ENCODE measurements at regions not wholly inside any gene's neighbourhood (a gene's known extent, or its start where the extent isn't known, plus 50 kb on each side); places are given as distances from the start of the nearest gene placed in this dataset.
"Not testable (repeated sequence)": the region's sequence is repeated elsewhere in the genome, so short reads cannot be mapped to it uniquely, and the experiment has no call there.

DNA sequence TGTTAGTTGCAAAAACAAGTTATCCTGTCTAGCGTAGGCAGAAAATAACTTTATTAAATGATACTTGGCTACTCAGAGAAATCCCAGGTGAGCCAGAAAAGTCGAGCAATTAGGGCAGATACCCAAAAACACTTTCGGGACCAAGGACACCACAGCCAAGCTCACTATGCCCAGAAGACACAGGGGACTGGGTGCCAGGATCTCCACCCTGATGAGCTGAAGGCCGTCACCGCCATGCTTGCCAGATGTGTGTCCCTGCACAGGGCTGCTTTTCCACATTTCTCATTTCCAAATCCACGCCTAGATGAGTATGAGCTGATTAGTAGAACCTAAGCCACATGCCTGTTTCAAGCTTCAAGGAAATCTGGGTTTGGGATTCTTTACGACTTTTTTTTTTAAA, 214.0 kb upstream of the SMLR1 start:
- DNase-seq = no peak

GRCh38 chr6:130615816-130616215, 211.4 kb upstream of the SMLR1 start:
- no peak for DNase-seq

GRCh38 chr6:130617658-130618057, 209.5 kb upstream of the SMLR1 start:
- no peak for DNase-seq

- DNase-seq = not testable (repeated sequence)
These were observed 208.4 kb upstream of the SMLR1 start for GRCh38 chr6:130618806-130619205.

- no peak for DNase-seq
These were observed 206.8 kb upstream of the SMLR1 start for GRCh38 chr6:130620338-130620781.

- no peak for DNase-seq
These were observed 205.1 kb upstream of the SMLR1 start for GRCh38 chr6:130622142-130622541.

DNA sequence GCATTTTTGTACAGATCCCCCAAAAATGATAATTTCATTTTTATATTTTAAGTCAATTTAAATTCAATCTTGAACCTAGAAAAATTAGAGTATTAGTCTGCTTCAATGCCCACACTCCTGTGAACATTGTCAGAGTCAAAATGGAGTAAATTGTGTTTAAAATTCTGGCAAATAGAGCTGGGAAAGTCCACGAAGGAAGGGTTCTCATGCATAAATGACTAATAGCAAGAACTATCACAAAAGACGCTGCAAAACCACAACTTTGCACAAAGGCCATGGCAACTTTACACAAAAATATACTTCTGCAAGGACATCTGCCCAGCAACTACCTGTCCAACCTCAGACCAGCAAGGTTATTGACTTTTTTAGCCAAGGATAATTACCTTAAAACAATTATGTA, 203.2 kb upstream of the SMLR1 start:
- DNase-seq = no peak

- DNase-seq = no peak
These were observed 201.2 kb upstream of the SMLR1 start for GRCh38 chr6:130625825-130626527.

- DNase-seq = no peak
These were observed 198.3 kb upstream of the SMLR1 start for GRCh38 chr6:130628862-130629261.

GRCh38 chr6:130629640-130630039, 197.6 kb upstream of the SMLR1 start:
- no peak for DNase-seq

DNA sequence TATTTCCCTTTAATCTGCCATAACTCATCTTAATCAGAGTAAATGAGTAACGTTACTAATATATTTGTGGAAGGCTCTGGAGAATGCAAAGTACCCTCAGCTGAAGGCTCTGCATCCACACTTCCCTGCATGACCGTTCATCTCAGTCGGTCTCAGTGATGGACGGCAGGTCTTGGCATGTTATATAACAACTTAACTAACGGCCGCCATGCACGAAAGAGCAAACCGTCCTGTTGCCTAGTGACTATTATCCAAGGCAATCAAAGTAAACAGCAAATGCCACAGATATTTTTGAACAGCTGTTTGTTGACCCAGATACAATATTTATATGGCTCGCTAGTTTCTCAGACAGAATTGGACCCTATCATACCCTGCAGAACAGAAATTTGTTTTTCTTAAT, 194.9 kb upstream of the SMLR1 start:
- DNase-seq = no peak

DNA sequence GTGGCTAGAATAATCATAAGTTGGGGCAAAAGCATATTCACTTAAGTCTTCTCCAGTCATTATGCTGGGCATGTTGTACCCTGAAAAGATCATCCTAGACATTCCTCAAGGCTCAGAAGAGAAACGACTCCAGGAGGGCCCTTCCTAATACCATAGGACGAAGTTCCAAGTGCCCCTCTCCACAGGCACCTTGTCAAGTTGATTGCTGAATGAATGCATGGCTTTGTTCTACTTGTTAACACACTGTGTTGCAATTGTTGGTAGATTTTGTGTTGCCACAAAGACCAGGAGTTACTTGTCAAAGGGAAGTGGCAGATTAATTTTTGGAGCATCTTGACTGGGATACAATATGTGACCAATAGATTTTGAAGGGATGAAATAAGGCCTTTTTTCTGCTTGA, 194.3 kb upstream of the SMLR1 start:
- no peak for DNase-seq

- no peak for DNase-seq
These were observed 183.8 kb upstream of the SMLR1 start for GRCh38 chr6:130643361-130643760.

GRCh38 chr6:130644175-130644574, 183.0 kb upstream of the SMLR1 start:
- DNase-seq = no peak

GRCh38 chr6:130644769-130645168, 182.4 kb upstream of the SMLR1 start:
- not testable (repeated sequence) for DNase-seq

DNA sequence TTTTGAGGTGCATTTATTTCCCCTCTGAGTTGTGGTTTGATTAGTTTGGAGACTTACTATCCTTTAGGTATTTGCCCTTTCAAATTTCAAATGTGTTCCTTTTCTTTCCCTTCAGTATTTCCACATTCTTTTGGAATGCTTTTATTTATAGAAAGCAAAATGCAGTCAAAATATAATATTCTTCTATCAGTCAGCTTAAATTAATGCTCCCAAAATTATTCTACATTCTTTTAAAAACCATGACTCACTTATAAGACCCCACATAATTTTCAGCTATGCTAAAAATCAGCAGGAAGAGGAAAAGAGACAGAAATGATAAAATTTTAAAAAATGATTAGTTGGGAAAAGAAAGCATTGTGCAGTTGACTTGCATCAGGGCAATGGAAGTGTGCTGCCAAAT, 180.0 kb upstream of the SMLR1 start:
- no peak for DNase-seq

DNA sequence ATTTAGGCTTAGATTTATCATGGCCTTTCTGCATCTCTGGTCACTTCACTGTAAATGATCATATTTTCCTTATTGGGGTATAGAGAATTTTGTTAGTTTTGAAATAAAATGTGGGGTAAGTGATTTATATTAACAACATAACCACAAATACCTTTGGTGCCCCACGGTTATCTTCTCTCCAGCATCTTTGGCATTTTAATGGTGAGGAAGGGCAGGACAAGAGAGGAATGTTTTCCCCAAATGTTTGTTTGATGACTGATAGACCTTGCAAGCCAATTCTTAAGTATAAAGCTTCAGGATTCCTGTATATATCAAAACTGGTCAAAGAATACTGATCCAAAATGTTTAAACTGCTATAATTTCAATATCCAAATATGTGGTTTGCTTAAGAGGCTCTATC, 171.6 kb upstream of the SMLR1 start:
- no peak for DNase-seq

DNA sequence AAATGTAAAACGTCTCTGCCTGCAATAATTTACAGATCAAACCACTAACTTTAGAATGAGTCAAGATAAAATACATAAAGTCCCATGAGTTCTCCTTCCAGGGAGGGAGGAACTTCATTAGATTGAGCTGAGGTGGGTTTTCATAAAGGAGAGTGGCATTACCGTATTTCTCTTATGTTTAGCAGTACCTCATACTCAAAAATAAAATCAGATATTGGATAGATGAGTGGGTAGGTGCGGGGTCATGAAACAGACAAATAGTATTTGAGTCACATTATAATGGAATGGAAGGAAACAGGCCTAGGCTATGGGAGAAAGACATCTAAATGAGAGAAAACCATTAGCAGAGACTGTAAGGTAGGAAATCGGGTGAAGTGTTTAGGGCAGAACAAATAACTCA, 166.1 kb upstream of the SMLR1 start:
- no peak for DNase-seq

GRCh38 chr6:130666786-130667185, 160.4 kb upstream of the SMLR1 start:
- DNase-seq = no peak

GRCh38 chr6:130670142-130670541, 157.1 kb upstream of the SMLR1 start:
- no peak for DNase-seq

DNA sequence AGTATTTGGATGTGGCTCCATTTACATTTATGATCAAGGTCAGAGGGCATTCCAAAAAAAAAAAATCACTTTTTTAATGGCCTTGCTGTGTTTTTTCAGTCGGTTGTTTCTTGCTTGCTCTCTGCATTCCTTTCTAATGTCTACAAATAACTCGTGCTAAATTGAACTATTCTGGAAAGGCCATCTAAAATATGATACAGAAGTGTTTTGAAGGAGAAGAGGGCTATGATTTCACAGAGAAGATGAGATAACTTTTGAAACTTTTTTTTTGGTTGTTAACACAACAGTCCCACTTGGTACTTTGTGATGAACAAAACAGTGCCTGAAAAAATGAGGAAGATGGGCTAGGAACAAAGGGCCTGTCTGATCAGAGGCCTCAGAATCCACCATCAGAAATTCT, 156.1 kb upstream of the SMLR1 start:
- DNase-seq = no peak

DNA sequence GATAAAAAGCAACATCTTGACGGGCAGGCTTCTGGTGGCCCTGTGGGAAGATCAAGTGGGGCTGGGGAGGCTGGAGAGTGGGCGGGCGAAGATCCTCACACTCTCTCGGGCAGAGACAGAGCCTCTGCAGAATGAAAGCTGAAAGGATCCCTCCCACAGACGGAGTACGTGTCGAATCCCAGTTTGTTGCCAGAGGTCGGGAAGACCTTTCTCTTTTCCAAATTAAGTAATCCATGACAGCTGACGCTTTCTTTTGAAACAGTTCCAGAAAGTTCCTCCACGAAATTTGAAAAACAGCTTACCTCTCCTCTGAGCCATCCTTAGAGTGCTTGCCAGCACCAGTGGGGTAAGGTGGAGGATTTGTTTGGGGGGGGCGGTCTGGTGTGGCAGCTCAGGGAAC, 155.6 kb upstream of the SMLR1 start:
- no peak for DNase-seq

GRCh38 chr6:130672153-130672552, 155.1 kb upstream of the SMLR1 start:
- DNase-seq = no peak

GRCh38 chr6:130674604-130675003, 152.6 kb upstream of the SMLR1 start:
- DNase-seq = no peak

- DNase-seq = no peak
These were observed 152.1 kb upstream of the SMLR1 start for GRCh38 chr6:130675072-130675471.
